GM19395 (cell line): ENCODE measurements at regions not wholly inside any gene's neighbourhood (a gene's known extent, or its start where the extent isn't known, plus 50 kb on each side); places are given as distances from the start of the nearest gene placed in this dataset.

Source experiments
- ATAC-seq: cut with Tn5 transposase; IDR thresholded peaks from one replicate; pipeline ENCODE4 v1.9.1; 2021; ENCODE audit warnings: mild to moderate bottlenecking, moderate library complexity; ENCODE audit not compliant: unreplicated experiment

DNA sequence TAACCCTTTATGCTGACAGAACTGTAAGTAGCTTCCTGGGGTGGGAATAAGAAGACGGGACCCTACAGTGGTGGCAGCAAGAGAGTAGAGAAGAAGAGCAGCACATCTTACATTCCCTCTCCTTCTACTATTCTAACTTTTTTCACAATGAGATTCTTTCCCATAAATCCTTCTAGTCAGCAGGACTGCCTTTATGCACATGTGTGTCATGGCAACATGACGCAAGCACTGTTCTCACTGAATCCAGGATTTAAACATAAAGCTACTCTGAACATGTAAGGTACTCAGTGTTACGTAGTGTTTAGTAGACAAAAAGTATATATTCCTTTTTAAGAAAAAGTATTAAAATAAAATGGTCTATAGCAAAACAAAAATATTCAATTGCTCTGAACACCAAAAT is 309.7 kb upstream of the LYPLAL1 start:
- no peak for ATAC-seq

DNA sequence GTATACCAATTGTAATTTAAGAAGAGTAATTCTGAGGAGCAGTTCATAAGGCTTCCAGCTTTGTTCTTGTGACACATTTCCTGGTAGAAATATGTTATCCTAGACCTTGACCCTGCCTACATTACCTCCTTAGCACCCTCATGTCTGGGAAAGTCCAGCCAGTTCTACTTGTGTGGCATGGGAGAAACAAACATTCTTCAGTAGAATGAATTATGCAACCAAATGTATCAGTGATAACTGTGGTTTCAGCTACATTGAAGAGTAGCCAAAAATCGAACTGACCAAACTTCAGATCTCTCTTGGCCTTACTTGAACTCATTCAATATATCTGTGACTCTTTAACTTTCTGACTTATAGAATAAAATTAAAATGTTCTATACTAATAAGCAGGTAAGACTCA is 308.1 kb upstream of the LYPLAL1 start:
- no peak for ATAC-seq

DNA sequence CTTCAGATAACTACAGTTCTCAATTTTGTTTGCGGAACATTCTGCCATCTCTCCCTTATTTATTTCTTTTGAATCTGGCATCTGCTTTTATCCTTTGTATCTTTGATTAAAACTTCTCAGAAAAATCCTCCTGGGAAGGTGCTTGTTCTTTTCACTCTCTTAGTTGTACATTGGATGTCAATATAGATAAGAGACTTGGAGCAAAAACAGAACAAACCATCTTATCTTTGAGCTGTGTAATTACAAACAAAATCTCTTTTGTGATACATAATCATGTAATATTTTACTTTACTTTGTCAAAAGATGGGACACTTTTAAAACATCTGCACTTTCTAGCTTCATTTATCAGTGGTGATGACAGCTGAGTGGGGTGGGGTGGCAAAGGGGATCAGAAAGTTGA is 307.2 kb upstream of the LYPLAL1 start:
- no peak for ATAC-seq

DNA sequence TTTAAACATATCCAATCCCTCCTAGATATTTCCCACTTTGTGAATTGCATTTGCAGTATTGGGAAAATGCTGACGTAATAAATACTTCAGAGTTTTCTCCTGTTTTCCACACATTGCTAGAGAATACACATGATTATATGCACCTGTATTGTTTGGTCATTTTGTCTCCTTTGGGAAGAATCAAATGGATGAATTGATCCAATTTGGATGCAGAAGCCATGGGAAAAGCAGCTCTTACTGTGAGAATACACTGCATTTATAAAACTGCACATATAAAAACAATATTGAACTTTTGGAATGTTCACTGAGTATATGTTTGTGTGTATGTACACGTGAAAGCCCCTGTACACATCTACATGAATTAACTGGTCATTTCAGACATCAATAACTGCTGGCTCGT is 306.6 kb upstream of the LYPLAL1 start:
- no peak for ATAC-seq

DNA sequence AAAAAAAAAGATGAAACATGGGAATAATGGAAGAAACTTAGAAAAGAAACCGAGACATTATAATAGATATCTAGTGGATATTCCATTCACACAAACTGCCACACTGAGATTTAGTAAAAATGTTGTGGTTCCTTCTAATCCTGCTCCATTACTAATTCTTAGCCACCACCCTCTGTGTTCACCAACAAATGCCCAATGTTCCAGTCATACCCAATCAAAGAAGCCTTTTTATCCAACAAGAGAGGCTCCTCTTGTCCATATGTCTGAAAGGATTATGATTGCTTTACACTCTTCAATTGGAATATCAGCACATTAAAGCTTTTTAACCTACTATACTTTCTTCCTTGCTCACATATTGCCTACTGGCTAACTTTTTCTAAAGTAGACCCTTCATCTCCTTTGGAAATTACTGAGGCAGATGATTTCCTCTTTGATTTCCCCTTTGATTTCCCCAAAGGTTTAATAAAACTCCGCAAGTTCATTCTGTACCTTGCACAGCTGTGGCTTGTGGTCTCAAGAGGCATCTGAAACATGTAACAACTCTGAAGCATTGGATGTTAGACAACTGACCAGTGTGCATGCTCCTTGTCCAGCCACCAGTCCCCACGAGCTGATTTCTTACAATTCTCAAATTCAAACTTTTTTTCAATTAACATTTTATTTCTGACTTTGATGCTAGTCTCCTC is 305.6 kb upstream of the LYPLAL1 start:
- ATAC-seq, result no peak

DNA sequence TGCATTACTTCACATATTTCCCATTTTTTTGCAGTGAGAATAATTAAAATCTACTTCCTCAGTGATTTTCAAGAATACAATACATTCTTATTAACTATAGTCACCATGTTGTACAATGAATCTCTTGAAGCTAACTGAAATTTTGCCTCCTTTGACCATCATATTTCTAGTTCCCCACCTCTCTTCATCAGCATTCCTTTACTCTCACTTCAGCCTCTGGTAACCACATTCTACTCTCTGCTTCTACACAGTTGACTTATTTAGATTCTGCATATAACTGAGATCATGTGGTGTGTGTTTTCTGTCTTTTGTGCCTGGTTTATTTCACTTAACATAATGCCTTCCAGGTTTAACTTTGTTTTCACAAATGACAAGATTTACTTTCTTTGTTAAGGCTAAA is 304.4 kb upstream of the LYPLAL1 start:
- no peak for ATAC-seq

DNA sequence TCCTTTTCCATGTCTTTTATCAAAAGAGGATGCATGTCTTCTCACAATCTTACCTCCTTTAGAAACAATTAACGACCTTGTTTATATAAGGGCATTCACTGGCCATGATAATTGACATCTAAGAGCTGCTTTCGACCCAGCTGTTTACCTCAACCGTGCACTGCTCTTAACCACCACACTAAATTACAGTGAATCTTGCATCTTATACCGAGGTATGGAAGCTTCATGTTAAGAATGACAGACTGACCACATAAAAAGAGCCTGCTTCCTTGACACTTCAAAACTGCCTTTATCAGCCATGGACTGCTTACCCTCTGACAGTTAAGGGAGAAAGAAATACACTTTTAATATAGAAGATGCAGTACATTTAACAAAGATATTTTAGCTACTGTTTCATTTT is 301.7 kb upstream of the LYPLAL1 start:
- ATAC-seq, result no peak

DNA sequence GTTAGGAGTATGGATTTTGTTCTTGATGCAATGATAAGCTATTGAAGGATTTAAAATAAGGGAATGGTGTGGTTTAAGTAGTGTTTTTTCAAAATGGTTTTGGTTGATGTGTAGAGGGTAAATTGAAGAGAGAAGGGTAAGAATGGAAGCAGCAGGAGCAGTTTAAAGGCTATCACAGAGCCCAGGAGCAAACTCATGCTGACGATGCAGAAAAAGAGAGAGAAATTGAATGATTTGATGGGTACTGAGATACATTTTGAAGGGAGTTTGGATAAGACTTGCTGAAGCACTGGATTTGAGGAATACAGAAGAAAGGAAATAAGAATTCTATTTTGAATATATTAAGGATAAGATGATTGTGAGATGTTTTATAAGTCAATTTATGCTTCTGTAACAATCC is 300.8 kb upstream of the LYPLAL1 start:
- no peak for ATAC-seq

DNA sequence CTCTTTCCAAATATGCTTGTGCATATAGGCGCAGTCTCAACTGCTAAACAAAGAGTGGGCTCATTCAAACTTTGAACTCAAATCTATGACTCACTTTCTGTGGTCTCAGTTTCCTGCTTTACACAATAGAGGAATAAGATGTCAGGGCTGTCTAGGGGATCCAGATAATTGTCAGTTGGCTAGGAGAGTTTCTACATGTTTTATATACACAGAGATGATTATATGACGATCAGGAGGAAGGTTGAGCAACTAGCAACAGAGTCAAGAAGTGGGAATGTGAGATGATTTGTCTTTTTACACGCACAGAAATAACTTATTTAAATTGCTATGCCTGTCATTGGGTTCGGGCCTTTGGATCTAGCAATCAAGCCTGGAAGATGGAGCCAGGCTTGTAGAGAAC is 299.4 kb upstream of the LYPLAL1 start:
- ATAC-seq, result no peak

DNA sequence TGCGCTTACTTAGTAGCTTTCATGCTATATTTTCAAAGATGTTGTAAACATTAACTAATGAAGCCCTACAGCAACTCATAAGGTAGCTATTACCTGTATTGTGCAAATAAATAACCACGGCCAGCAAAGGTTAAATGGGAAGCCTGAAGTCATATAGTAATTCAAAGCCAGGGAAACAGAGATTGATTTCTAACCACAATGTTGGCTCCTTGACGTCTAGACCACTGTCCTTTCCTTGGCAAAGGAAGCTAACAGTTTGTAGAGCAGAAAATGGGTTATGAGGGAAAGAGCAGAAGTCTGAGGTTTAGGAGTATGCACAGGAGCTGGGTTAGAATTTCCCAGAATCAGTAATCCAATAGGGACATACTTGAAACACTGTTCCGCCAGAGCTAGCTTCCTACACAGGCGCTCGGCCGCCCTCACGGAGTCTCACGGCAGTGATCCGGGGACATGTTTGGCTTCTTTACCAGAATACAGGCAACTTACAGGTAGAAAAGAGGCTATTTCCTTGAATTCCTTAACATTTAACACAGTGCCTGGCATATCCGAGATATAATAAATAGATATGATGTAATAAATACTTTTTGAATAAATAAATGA is 298.8 kb upstream of the LYPLAL1 start:
- ATAC-seq, result no peak

DNA sequence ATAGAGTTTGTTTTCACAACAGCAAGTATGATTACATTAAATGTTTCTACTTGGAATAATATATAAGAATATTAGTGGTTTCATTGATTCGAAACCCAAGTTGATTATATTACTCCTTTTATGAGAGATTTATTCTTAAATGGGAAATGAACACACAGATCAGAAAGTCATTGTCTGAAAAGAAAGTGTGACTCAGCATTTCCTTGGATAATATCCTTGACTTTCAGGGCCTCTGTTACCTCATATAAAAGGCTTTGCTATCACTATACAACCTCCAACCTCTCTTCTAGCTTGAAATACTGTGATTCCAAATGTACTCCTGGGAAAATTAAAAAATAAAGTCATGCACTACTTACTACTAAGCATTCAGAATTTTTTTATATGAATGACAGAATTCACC is 295.3 kb upstream of the LYPLAL1 start:
- ATAC-seq, result no peak

DNA sequence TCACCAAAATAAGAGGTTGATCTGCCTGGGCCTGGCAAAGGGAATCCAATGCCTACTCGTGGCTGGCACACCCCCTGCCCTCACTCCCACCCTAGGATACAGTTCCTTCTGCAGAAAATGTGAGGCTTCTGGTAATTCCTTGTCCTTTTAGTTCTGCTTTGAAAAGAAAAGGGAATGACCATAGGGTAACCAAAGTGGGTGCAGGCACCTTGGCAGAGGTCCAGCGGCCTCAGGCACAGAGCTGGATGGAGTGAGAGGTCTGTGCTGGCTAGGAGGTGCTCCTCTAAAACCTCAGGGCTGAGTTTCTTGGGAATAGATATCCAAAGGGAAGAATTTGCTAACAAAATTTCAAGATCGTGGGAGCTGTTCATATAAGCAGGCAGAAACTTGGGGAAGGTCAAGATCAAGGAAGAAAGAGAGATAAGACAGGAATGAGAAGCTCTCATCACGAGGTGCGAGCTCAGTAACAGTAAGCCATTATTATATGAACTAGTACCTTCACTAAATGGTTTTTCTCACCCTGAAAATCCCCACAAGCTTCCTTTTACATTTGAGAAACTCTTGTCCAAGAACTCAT is 293.1 kb upstream of the LYPLAL1 start:
- ATAC-seq, result no peak

DNA sequence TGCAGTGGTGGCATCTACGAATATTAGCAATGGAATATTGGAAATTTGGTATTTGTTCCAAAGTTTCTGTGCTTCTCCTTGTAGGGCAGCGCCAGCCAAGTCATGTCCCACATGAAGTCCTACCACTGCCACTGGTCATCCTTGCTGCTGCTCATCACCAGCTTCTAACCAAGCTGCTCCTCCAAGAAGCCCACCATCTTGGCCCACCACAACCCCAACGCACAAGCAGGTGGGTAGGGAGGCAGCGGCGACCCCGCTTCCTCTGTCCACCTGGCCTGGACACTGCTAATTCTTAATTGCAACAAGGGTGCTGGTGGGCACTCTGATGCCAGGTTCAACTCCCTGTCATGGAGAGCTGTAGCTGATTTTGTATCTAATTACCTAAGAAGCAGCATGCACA is 291.2 kb upstream of the LYPLAL1 start:
- no peak for ATAC-seq

DNA sequence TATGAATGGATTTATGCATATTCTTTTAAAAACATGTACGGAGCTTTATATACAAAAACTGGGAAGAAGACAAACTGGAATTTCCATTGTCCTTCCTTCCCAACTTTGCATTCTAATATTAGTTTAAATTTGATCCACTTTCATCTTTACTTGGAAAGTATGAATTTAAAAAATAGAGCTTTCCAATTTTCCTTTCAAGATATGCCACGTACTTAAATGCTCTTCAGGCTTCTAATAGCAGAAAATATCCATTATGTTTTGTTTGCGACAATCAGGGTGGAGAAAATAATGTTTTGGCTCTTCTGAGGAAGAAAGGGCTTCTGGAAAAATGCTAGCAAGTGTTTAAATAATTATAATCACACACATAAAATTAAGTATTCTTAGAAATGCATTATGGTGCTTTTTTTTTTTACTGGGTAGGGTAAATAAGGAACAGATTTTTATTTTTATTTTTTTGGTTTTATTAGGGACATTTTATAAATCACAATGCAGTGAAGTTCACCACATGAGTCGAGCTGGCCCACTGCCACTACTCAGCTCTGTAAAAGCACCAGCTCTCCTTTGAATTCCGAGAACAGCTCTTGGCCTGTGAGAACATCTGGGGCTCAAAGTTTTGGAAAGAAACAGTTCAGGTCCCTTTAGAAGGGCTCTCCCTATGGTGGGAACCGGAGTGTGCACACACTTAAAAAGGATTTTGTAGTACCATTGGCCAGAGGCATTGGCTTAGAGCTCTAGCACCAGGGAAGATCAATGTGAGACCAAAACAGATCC is 287.4 kb upstream of the LYPLAL1 start:
- ATAC-seq, result no peak

DNA sequence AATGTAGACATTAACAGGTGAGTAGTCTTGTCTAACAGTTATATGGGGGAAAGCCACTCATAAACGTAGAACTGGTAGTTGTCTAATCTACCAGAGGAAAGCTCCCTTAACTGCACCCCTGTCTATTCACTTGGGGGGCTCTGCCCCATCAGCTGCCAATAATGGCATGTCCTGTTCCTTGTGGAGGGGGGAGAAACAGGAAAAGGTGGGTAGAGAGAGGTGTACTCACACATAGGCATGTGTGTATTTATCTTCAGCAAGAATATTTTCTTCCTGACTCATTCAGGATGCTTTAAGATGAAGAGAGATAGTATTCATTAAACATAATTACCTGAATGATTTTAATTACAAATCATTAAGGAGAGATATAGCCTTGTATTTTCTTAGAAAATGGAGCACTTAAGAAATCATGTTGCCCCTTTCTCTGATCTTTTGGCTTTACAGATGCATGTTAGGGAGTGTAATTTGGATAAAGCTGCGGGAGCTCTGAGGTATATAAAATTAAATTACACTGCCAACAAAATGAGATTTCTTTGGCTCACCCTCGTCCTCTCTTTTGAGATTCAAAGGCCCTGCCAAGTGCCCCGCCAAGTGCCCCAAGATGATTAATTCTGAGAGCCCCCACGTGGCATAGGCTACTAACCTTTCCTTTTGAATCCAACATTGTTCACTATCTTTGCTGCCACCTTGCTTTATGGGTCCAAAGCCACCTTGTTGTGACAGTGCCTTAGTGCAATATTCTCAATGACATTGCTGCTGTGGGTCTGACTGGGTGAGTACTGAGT is 286.3 kb upstream of the LYPLAL1 start:
- no peak for ATAC-seq

DNA sequence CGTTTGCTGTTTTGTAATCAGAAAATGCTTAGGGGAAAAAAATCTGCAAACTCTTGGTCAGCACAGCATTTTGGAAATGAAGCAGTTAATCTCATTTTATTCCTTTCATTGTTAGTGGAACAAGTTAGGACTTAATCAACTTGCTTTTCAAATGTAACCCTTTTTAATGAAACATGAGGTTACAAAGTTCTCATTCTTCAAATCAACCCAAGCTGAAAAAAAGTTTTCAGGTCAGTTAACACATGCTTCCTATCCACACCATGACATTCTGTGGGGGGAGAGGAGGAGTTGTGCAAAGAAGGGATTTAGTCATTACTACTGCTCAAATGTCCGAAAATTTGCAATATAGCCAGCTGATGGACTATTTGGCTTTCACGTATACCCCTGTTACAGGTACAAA is 283.2 kb upstream of the LYPLAL1 start:
- no peak for ATAC-seq

DNA sequence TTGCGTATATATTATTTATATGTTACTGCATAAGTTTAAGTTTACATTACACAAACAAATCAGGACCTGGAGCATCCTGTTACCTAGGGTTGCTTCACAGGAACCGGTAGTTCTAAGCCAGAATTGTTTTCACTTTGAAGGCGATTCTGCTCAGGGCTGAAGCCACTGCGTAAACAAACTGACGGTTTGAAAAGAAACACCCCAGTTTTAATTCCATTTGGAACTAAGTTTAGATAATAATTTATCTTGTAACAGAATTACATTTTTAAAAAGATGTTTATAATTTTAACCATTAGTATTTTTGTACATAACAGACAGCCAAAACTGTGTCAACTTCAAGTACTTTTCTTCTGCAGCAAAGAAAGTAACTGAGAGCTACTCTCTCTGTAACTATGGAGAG is 282.1 kb upstream of the LYPLAL1 start:
- ATAC-seq, result no peak

DNA sequence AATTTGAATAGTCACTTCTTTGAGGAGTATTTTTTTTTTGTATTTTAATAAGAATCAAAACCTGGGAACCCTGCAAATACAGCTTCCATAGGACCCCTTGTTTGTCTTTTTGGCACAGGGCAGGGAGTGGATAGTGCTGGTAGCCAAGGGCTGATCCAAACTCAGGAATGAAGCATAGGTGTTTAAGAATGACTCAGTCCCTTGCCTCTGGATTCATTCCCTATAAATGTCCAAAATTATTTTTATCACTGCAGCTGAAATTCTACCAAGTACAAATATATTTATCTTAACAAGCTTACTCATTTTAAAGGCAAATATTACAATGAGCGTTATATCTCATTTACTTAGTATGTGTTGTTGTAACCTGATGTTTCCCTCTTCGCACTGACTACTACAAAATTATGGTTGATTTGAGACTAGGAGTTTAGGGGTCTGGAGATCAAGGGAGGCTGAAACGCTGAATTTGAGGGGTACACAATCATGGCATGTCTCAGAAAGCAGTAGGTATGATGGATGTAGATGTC is 278.6 kb upstream of the LYPLAL1 start:
- no peak for ATAC-seq

DNA sequence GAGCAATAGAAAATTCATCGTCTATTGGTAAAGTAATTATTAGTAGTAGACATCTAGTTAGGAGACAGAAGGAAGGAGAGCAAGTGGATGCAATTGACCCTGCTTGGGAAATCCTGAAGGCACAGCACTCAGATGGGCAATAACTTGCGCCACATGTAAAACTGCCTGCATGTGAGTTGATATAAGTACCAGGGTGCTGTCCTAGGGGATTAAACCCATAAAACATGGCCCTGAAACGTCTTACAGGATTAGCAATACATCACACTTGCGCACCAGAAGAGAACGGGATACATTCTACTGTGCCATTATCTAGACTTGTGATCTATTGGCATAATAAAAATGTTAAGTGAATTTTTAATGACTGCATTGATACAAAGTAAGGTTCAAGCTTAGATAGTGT is 277.5 kb upstream of the LYPLAL1 start:
- no peak for ATAC-seq

DNA sequence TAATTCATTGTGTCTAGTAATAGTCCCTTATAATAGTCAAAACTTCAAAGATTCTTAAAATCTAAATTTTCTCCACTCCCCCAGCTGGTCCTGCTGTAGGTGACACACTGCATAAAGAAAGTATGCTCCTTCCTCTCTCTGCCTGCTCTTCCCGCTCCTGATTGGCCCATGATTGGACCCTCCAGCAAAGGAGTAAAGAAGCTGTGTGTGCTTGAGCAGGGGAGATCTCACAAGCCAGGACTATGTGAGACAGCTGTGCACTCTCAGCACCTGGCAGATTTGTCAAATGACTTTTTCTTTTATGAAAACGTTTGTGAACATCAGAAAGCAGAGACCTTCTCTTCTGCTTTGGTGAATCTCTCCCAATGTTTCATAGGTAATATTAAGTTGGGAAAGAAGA is 274.8 kb upstream of the LYPLAL1 start:
- no peak for ATAC-seq

DNA sequence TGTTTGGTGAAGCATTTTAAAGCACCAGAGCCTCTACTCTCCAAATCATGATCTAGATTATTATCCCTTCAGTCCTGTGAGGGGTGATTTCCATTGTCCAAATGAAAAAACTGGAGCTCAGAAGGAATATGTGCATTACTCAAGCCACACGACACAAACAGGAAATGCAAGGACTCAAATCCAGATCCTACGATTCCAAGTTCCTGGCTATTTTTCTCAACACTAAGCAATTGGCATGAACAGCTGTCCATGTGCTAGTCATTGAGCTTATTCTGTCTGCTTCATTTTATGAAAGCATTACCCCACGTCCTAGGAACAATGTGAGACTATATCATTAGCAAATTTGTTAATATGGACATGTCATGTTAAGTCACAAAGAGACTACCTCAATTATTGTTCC is 273.1 kb upstream of the LYPLAL1 start:
- no peak for ATAC-seq
